ENCODE measurements at regions not wholly inside any gene's neighbourhood (a gene's known extent, or its start where the extent isn't known, plus 50 kb on each side); places are given as distances from the start of the nearest gene placed in this dataset.

- H3K4me1 ChIP-seq (ENCODE audit: control insufficient read depth, insufficient read depth, low read length) = no peaks in the 10 kb centered on the region
- TF ChIP-seq CEBPB (IDR thresholded peaks at IDR 0.05; ENCODE audit: low read depth, low read length) (no peak), FOS (IDR thresholded peaks at IDR 0.05; ENCODE audit: low read depth, low read length) (no peak), NFE2L2 (IDR thresholded peaks at IDR 0.05; ENCODE audit: low read depth, low read length) (no peak), RFX5 (IDR thresholded peaks at IDR 0.05; ENCODE audit: low read depth, low read length) (no peak), USF2 (IDR thresholded peaks at IDR 0.05; ENCODE audit: low read depth, low read length) (no peak), RCOR1 (IDR thresholded peaks at IDR 0.05; ENCODE audit: insufficient replicate concordance, low read length) (no peak), ELK1 (IDR thresholded peaks at IDR 0.05; ENCODE audit: borderline replicate concordance, low read depth, low read length) (no peak), CHD1 (IDR thresholded peaks at IDR 0.05; ENCODE audit: low read depth, low read length) (no peak), MAFK (IDR thresholded peaks at IDR 0.05; ENCODE audit: low read depth, low read length) (no peak), MXI1 (IDR thresholded peaks at IDR 0.05; ENCODE audit: borderline replicate concordance, low read depth, low read length) (no peak), POLR2A (IDR thresholded peaks at IDR 0.05; ENCODE audit: low read depth, low read length) (no peak), SMC3 (IDR thresholded peaks at IDR 0.05; ENCODE audit: low read depth, low read length) (no peak), BHLHE40 (IDR thresholded peaks at IDR 0.05; ENCODE audit: low read depth, low read length) (no peak), CTCF (conservative IDR thresholded peaks at IDR 0.05; ENCODE audit: low read depth, low read length) (no peak), RAD21 (IDR thresholded peaks at IDR 0.05; ENCODE audit: low read length) (no peak), MAZ (IDR thresholded peaks at IDR 0.05; ENCODE audit: borderline replicate concordance, low read depth, low read length) (no peak)
- H2BK5ac ChIP-seq (ENCODE audit: low read depth, low read length, poor library complexity, severe bottlenecking) = no peak overlapping the region
- no peak overlapping the region for H2AFZ ChIP-seq (replicated peaks; ENCODE audit: low read length, poor library complexity)
- no peak overlapping the region for H3K4ac ChIP-seq (ENCODE audit: low read depth, low read length)
- BruUV-seq (replicated peaks) = no TSS peak
- no peak overlapping the region for H4K91ac ChIP-seq (ENCODE audit: insufficient read depth, low read depth, low read length)
- in situ Hi-C loops (cut with MboI; ENCODE audit: low sequenced_read_pairs) = no loop called here
- no peak for DNase-seq
- no peak overlapping the region for H2BK15ac ChIP-seq (ENCODE audit: low read depth, low read length)
- H3K4me2 ChIP-seq (ENCODE audit: low read depth, low read length) = no peak overlapping the region
- no peak overlapping the region for H3K18ac ChIP-seq (ENCODE audit: low read depth, low read length)
- no peak overlapping the region for H3K56ac ChIP-seq (ENCODE audit: extremely low read depth, insufficient read depth, low read length)
- WGBS, 2 experiments (ENCODE audit: extremely low coverage in 2 of 2, insufficient read length in 1 of 2) = 100% methylated on average over 1 of the region's 4 CpGs; no CpG with 5 or more reads in 1 of the 2 experiments
- no peaks in the 10 kb centered on the region for H4K20me1 ChIP-seq (ENCODE audit: insufficient read depth, low read length)
- H3K79me1 ChIP-seq (ENCODE audit: low read depth in 1 of 2, low read length in 2 of 2) = no peaks in the 10 kb centered on the region
- intact Hi-C loops (cut with micrococcal nuclease) = no loop called here
- H3K9me3 ChIP-seq (ENCODE audit: control insufficient read depth, insufficient read depth, low read length) = no peaks in the 10 kb centered on the region
- no peak overlapping the region for H2BK20ac ChIP-seq (ENCODE audit: low read depth, low read length)
- no peak for ATAC-seq (ENCODE audit: low read depth)
- no peak overlapping the region for H2AK5ac ChIP-seq (ENCODE audit: low read depth, low read length)
- H3K36me3 ChIP-seq (ENCODE audit: control insufficient read depth, insufficient read depth, low read length) = no peaks in the 10 kb centered on the region
- CTCF ChIA-PET = no interaction called here
- H3K9ac ChIP-seq (ENCODE audit: low read depth, low read length) = no peak overlapping the region
- no peak overlapping the region for H4K8ac ChIP-seq (ENCODE audit: low read depth in 2 of 2, low read length in 2 of 2)
- H2BK120ac ChIP-seq (ENCODE audit: low read depth, low read length) = no peak overlapping the region
- no peak overlapping the region for H2AK9ac ChIP-seq (replicated peaks; ENCODE audit: low read depth, low read length, poor library complexity)
- no peaks in the 10 kb centered on the region for H3K9me1 ChIP-seq (ENCODE audit: insufficient read depth, low read length)
- H3K23ac ChIP-seq (ENCODE audit: low read depth, low read length) = no peak overlapping the region
- H3K4me3 ChIP-seq (ENCODE audit: insufficient read depth, low read depth, low read length) = no peak overlapping the region
- dilution Hi-C loops (cut with HindIII; ENCODE audit: low sequenced_read_pairs, unreplicated experiment) = no loop called here
- POLR2A ChIA-PET (ENCODE audit: unreplicated experiment) = no interaction called here
- H4K5ac ChIP-seq (ENCODE audit: low read depth, low read length) = no peak overlapping the region
- no peak overlapping the region for H3K14ac ChIP-seq (replicated peaks; ENCODE audit: low read depth, low read length)
- no peak overlapping the region for H3K27ac ChIP-seq (ENCODE audit: insufficient read depth, low read length)
- H3K27me3 ChIP-seq (ENCODE audit: control insufficient read depth, insufficient read depth, low read length) = no peaks in the 10 kb centered on the region
These were observed 84.4 kb downstream of the FSCB start for GRCh38 chr14:44422699-44423098.
